Spleen (tissue), 7 donors: ENCODE measurements at regions not wholly inside any gene's neighbourhood (a gene's known extent, or its start where the extent isn't known, plus 50 kb on each side); places are given as distances from the start of the nearest gene placed in this dataset.

Source experiments
- CTCF ChIP-seq, 11 experiments: fragments of 200-600 bp in 7 of 11; fragments of 450-650 bp in 4 of 11; sonication (generic) in 4 of 11; IDR thresholded peaks in 8 of 11; conservative IDR thresholded peaks in 3 of 11; 1 replicate in 7 of 11; 2 replicates in 4 of 11; pipeline versions ENCODE4 v1.4.0 to v1.8.0; 2016 to 2021; ENCODE audit warnings: antibody characterized with exemption in 11 of 11, inconsistent platforms in 4 of 11, mild to moderate bottlenecking in 1 of 11
- POLR2A ChIP-seq, 3 donors: fragments of 450-650 bp; IDR thresholded peaks; one replicate each; pipeline ENCODE4 v1.5.1; 2017; ENCODE audit warnings: antibody characterized with exemption in 3 of 3, mild to moderate bottlenecking in 1 of 3
- POLR2AphosphoS5 ChIP-seq, 3 donors: sonication (generic); formaldehyde crosslinking; IDR thresholded peaks; one replicate each; pipeline ENCODE4 v1.5.1; 2017; ENCODE audit warnings: antibody characterized with exemption in 3 of 3
- donor health status: DM: no; HTN: no; CAD: no; lungs with moderate emphysema.
- donor health status: DM: no; HTN: no; CAD: no.
- donor health status: DM: no; HTN: no; CAD: no.

GRCh38 chr9:17927616-17928015 lies 348.8 kb downstream of the SH3GL2 start:
- TF ChIP-seq CTCF (IDR thresholded peaks at IDR 0.05 in 8 of 11, conservative IDR thresholded peaks at IDR 0.05 in 3 of 11) (no peak), POLR2A (IDR thresholded peaks at IDR 0.05) (no peak), POLR2AphosphoS5 (IDR thresholded peaks at IDR 0.05) (no peak)
